Heart right ventricle (tissue), 16 donors: ENCODE measurements at regions not wholly inside any gene's neighbourhood (a gene's known extent, or its start where the extent isn't known, plus 50 kb on each side); places are given as distances from the start of the nearest gene placed in this dataset.

ENCODE experiments used
- ATAC-seq, 8 donors: fragments of 200-7000 bp; cut with Tn5 transposase; one replicate each; pipeline ENCODE4 v1.9.1; 2020; ENCODE audit warnings: mild to moderate bottlenecking in 8 of 8, moderate library complexity in 8 of 8, moderate number of reproducible peaks in 1 of 8
- DNase-seq, 2 donors: peaks; one replicate each; pipeline ENCODE4 v3.0.0-alpha.2; 2020
- H3K27ac ChIP-seq, 10 donors: fragments of 200-600 bp; sonication (generic) in 2 of 10; one replicate each; pipeline versions ENCODE4 v1.5.0 to v1.8.0; 2020 to 2022; ENCODE audit warnings: mild to moderate bottlenecking in 3 of 10
- H3K27me3 ChIP-seq, 7 donors: fragments of 200-600 bp; one replicate each; pipeline ENCODE4 v1.8.0; 2021 to 2022; ENCODE audit warnings: mild to moderate bottlenecking in 2 of 7
- H3K36me3 ChIP-seq, 9 donors: fragments of 200-600 bp; sonication (generic) in 1 of 9; one replicate each; pipeline versions ENCODE4 v1.5.0 to v1.8.0; 2020 to 2022; ENCODE audit warnings: mild to moderate bottlenecking in 2 of 9
- H3K4me1 ChIP-seq, 9 donors: fragments of 200-600 bp; sonication (generic) in 1 of 9; one replicate each; pipeline versions ENCODE4 v1.5.0 to v1.8.0; 2020 to 2022; ENCODE audit warnings: mild to moderate bottlenecking in 4 of 9
- H3K4me3 ChIP-seq, 10 donors: fragments of 200-600 bp; sonication (generic) in 2 of 10; one replicate each; pipeline versions ENCODE4 v1.5.0 to v1.8.0; 2020 to 2022; ENCODE audit warnings: mild to moderate bottlenecking in 7 of 10, moderate library complexity in 2 of 10
- H3K9me3 ChIP-seq, 11 donors: fragments of 200-600 bp in 10 of 11; sonication (generic) in 2 of 11; one replicate each; pipeline versions ENCODE4 v1.5.0 to v1.8.0; 2013 to 2022; ENCODE audit warnings: mild to moderate bottlenecking in 2 of 11, control low read depth in 1 of 11, moderate library complexity in 1 of 11
- CTCF ChIP-seq, 9 donors: fragments of 200-600 bp; sonication (generic) in 2 of 9; IDR thresholded peaks; one replicate each; pipeline versions ENCODE4 v1.5.0 to v1.8.0; 2021 to 2022; ENCODE audit warnings: antibody characterized with exemption in 9 of 9, mild to moderate bottlenecking in 5 of 9, moderate library complexity in 1 of 9
- WGBS, 2 donors: extraction: QIAGEN DNeasy Blood & Tissue Kit; methylation state at CpG; one replicate each; pipeline ENCODE4 v1.1.7; 2013; ENCODE audit warnings: inconsistent platforms in 1 of 2; 5-methylcytosine and 5-hydroxymethylcytosine counted together
- intact Hi-C, 10 donors: fragments of 100-400 bp; cut with DNase I; formaldehyde crosslinking; loops; one replicate each; pipeline versions ENCODE4 v1.11.1 to v1.14.2; 2022
- donor health status: Arrhythmogenic right ventricular cardiomyopathy.
- donor health status: ischemic (EF 13 %, LVEDD 7.1; RV severe dilation, severe dysfunction).
- donor health status: healthy with polysubstance abuse.
- donor health status: DM: no; HTN: yes; CAD: no.
- donor health status: DM: no; HTN: no; CAD: no.
- donor health status: ischemic (EF 25% LVEDD 6.9; RV normal size, moderate dysfunction).
- donor health status: ischemic (EF 25% LVEDD 5.7; RV mildly dilated, moderate dysfunction).
- donor health status: healthy.
- donor health status: DM: yes; HTN: yes; CAD: no.
- donor health status: Ischemic cardiomyopathy.
- donor health status: ischemic (EF 35%, LVEDD 5.7; RV mildly dilated, moderate dysfunction).
- donor health status: nonischemic (EF 11% LVEDD 7.7; RV severe dilation, severe dysfunction).
- donor health status: DM: yes; HTN: yes; CAD: no.
- donor health status: PGD.
- donor health status: ischemic (EF 29% LVEDD 5.4; RV normal size, mild dysfunction).
- donor health status: nonischemic (EF 23%, LVEDD 6.1; RV moderate dilation, normal function).

GRCh38 chr16:79800016-79800608 lies 199.6 kb upstream of the MAF start:
- no peak for TF ChIP-seq CTCF (IDR thresholded peaks at IDR 0.05)
- H3K27ac ChIP-seq: no peak overlapping the region
- no peaks in the 10 kb centered on the region for H3K4me1 ChIP-seq
- intact Hi-C loops: no loop called here
- DNase-seq (no peak), ATAC-seq (no peak)
- no peak overlapping the region for H3K4me3 ChIP-seq
- H3K27me3 ChIP-seq: peaks cover 0 to 4% (median 0%) of the 10 kb centered on the region in 7 donors
- no peaks in the 10 kb centered on the region for H3K9me3 ChIP-seq
- 43 to 46% methylated on average over 3 of the region's 3 CpGs for WGBS, 2 donors
- no peaks in the 10 kb centered on the region for H3K36me3 ChIP-seq

GRCh38 chr16:79798416-79799053 lies 198.0 kb upstream of the MAF start:
- DNase-seq (no peak), ATAC-seq (no peak)
- Histone ChIP-seq H3K36me3 (no peaks in the 10 kb centered on the region), H3K27me3 (peaks cover 0 to 4% (median 0%) of the 10 kb centered on the region in 7 donors), H3K4me1 (no peaks in the 10 kb centered on the region), H3K4me3 (no peak overlapping the region), H3K9me3 (no peaks in the 10 kb centered on the region), H3K27ac (no peak overlapping the region)
- intact Hi-C loops: loop anchor here in 1 of 10 donors (10.0 kb wide), 1 partner anchor 56 kb away; no protein-coding TSS in a partner anchor
- 90 to 93% methylated on average over 2 of the region's 2 CpGs for WGBS, 2 donors
- TF ChIP-seq CTCF (IDR thresholded peaks at IDR 0.05): no peak

- Histone ChIP-seq H3K4me3 (no peak overlapping the region), H3K27me3 (peaks cover 0 to 9% (median 0%) of the 10 kb centered on the region in 7 donors), H3K4me1 (no peaks in the 10 kb centered on the region), H3K9me3 (no peaks in the 10 kb centered on the region), H3K27ac (no peak overlapping the region), H3K36me3 (no peaks in the 10 kb centered on the region)
- no peak for TF ChIP-seq CTCF (IDR thresholded peaks at IDR 0.05)
- intact Hi-C loops: loop anchor here in 1 of 10 donors (10.0 kb wide), 1 partner anchor 57 kb away; no protein-coding TSS in a partner anchor
- ATAC-seq: no peak
- 96 to 97% methylated on average over 8 of the region's 8 CpGs for WGBS, 2 donors
- DNase-seq: no peak
Observed at GRCh38 chr16:79797486-79797885, 196.9 kb upstream of the MAF start.

- no peaks in the 10 kb centered on the region for H3K4me1 ChIP-seq
- H3K27ac ChIP-seq: no peak overlapping the region
- H3K27me3 ChIP-seq: peaks cover 0 to 9% (median 0%) of the 10 kb centered on the region in 7 donors
- no peak for TF ChIP-seq CTCF (IDR thresholded peaks at IDR 0.05)
- H3K4me3 ChIP-seq: no peak overlapping the region
- DNase-seq (no peak), ATAC-seq (no peak)
- no peaks in the 10 kb centered on the region for H3K36me3 ChIP-seq
- 86 to 91% methylated on average over 4 of the region's 4 CpGs for WGBS, 2 donors
- intact Hi-C loops: loop anchor here in 1 of 10 donors (10.0 kb wide), 1 partner anchor 59 kb away; no protein-coding TSS in a partner anchor
- H3K9me3 ChIP-seq: no peaks in the 10 kb centered on the region
Observed at GRCh38 chr16:79795556-79795955, 195.0 kb upstream of the MAF start.
